ENCODE measurements at regions not wholly inside any gene's neighbourhood (a gene's known extent, or its start where the extent isn't known, plus 50 kb on each side); places are given as distances from the start of the nearest gene placed in this dataset.
"Not testable (repeated sequence)": the region's sequence is repeated elsewhere in the genome, so short reads cannot be mapped to it uniquely, and the experiment has no call there.

DNA sequence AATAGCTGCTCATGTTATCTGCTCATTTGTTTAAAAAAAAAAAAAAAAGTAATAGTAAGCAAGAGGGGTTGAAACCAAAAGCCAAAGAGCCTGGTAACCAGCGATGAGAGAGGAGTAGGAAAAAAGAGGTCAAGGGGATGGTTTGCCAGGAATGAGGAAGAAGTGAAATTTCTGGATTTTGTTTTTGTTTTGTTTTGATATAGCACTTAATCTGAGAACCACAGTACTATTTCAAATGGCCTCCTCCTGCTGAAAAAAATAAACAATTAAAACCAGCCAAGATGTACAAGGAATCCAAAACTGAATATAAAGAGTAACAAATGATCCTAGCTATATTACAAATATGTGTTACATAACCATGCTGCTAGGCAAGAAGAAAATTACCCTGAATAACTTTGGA lies 213.1 kb downstream of the FGFR2 start:
- DNase-seq (ENCODE audit: low spot score) = no peak

DNA sequence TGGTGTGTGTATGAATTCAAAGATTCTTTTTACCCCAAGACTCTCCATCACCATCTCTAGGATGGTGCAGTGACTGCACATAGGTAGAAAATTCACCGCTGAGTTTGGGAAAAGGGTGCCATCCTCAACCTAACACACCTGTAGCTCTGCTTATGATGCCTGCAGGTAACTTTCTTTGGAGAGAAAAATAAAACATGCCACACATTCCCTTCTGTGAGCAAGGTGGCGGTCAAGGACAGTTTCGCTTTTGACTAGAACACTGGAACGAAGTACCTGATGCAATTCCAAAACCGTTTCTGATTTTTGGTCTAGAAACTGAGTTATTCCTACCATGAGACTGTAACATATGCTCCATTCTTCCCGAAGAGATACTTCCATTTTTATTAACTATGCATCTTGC lies 205.6 kb downstream of the FGFR2 start:
- DNase-seq (ENCODE audit: low spot score) = no peak

DNA sequence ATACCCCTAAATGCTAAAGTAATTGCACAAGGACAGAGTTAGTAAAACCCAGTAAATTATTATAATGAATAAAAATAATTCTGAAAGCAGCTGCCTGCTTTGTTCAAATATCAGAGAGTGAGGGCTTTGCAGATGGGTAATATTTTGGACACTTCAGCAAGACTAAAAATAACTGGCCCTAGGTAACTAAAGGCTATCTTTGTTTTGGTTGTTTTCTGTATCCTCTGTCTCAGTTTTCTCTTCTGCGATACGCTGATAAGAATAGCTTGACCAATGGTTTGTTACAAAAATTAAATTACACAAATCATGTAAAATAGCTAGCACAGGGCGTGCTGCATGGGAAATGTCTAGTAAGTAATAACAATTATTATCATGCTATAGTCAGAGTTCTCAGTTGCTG lies 204.7 kb downstream of the FGFR2 start:
- no peak for DNase-seq (ENCODE audit: low spot score)

DNA sequence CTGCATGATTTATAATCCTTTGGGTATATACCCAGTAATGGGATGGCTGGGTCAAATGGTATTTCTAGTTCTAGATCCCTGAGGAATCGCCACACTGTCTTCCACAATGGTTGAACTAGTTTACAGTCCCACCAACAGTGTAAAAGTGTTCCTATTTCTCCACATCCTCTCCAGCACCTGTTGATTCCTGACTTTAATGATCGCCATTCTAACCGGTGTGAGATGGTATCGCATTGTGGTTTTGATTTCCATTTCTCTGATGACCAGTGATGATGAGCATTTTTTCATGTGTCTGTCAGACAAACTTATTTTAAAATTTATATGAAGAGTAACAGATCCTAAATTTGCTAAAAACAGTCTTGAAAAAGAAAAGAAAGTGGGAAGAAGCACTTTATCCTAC lies 197.7 kb downstream of the FGFR2 start:
- DNase-seq (ENCODE audit: low spot score) = not testable (repeated sequence)

DNA sequence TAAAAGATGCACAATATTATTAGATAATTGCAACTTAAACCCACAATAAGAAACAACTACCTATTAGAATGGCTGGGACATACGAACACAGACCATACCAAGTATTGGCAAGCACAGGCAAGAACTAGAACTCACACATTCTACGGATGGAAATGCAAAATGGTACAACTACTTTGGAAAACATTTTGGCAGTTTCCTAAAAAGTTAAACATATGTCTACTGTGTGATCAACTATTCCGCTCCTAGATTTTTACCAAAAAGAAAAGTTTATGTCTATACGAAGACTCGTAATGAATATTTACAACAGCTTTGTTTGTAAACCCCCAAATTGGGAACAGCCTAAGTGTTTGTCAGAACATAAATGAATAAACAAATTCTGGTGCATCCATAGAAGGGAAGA lies 194.7 kb downstream of the FGFR2 start:
- DNase-seq (ENCODE audit: low spot score) = no peak

DNA sequence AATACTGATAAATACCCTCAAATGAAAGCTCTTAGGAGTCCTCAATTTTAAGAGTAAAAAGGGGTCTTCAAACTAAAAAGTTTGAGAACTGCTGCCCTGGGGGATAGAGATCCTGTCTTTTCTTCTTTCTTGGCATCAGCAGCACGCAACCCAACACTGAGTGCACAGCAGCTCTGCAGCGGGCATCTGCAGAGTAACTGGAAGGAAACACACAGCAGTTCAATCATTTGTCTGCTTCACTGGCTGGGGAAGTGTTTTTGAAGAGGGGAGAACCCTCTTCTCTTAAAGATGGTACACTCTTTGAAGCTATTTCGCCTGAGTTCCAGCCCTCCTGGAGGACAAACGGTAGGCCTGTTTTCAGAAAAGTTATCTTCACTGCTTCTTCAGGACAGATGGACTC lies 193.6 kb downstream of the FGFR2 start:
- DNase-seq (ENCODE audit: low spot score) = no peak

DNA sequence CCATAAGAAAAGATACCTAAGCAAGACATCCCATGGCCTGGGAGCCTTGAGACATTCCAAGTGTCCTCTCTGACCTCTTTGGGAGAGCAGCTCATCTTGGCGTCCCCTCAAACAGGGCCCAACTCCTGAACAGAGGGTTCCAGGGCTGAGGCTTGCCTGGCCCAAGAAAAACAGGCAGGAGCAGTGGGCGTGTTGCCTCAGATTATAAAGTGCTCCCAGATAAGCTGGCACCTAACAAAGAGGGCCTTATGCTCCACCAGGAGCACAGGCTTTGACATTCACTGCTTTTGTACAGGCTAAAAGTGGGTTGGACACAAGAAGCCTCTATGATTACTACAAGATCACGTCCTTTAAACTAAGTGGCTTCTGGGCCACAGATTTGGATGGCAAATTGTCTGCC lies 193.1 kb downstream of the FGFR2 start:
- no peak for DNase-seq (ENCODE audit: low spot score)

DNA sequence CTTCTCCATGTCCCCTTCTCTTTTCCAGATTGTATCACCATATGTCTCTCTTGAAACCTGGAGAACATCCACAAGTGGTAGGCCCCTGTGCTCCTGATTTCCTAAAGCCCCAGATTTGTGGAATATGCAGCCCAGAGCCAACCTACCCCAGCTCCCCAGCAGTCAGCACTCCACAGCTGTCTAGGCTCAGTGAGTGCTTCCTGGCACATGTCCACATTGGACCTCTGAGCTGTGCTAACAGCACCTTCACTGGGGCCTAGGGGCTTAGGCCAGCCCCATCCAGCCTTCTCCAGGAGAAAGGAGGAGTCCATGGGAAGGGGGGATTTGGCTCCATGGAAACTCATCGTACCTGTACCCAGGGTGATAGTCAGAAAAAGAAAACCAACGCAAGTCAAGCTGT lies 192.7 kb downstream of the FGFR2 start:
- no peak for DNase-seq (ENCODE audit: low spot score)

DNA sequence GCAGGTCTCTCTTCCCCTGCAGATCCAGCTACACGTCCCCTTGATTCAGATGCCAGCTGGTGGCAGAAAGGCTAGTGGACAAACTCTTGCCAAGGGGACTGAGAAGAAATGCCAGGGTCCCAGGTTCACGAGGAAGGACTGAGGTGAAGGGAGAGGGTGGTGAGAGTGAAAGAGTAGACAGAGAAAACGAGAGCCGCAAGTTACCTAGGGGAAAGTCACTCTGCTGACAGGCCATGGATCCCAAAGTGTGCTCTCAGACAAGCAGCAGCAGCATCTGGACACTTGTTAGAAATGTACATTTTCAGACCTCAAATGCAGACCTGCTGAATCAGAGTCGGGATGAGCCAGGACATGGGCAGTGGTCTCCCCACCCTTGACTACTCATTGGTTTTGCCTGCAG lies 192.3 kb downstream of the FGFR2 start:
- DNase-seq (ENCODE audit: low spot score) = no peak

DNA sequence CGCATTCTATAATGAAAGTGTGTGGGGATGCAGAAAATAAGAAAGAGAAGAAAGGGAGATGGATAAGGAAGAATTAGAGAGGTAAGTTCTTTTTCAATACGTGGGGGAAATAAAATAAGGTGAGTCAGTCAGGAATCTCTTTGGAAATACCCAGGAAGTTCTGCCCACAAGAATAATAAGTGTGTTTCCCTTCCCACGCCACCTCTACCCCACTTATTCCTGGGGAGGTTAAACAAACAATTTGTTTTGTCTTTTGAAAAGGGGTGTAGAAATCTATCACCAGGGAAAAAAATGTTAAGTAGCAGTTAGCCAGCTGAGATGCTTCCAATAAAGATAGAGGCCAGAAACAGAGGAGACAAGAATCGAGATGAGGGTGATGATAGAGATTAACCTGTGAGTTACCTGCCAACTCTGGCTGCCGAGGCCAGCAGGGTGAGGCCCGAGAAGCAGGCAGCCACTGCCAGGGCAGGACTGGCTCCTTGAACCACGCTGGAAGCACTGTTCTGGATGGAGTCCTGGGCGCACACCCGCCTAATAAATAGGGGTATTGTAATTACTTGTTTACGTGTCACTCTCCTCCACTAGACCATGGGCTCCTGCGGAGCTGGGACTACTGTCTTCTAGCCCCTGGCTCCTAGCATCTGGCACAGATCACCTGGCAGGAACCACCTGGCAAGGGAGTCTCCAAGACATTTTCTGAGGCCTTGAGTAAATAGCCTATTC lies 191.3 kb downstream of the FGFR2 start:
- DNase-seq (ENCODE audit: low spot score) = no peak

DNA sequence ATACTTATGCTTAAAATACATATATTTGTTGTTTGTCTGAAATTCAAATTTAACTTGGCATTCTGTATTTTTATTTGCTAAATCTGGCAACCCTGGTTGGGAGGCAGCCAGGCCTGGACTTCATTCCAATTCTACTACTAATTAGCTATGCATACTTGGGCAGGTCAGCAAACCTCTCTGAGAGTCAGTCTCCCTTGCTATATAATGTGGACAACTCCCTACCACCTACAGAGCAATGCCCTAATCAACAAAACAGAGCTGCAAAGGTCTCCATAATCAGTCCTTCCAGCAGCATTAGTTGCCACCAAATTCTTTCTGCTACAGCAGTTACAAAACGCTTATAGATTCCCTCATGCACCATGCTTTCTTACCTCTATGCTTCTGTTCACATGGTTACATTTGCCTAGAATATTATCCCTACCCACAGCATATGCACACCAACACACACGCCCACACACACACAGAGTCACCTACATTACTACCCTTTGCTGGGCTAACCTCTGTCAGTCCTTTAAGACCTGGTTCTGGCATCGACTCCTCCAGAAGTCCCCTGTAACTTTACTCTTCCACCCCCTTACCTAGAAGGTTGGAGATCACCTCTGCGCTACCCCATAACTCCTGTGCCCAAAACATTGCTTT lies 188.7 kb downstream of the FGFR2 start:
- no peak for DNase-seq (ENCODE audit: low spot score)

DNA sequence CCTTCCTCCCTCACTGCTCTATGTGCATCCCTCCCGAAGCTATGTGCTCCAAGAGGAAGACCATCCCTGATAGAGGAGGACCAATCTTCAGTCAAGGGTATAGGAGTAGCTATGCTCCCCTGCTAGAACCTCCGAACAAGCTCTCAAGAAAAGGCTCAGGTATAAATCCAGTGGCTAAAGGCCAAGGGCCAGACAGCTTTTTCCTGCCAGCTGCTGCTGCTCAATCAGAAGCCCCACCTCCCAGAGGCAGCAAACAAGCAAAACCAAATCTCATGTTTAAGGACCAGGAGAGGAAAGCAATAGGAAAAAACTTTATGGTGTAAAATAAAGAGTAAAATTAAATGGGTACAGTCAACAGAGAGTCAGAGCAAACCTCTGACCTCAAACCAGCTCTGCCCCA lies 187.2 kb downstream of the FGFR2 start:
- no peak for DNase-seq (ENCODE audit: low spot score)

DNA sequence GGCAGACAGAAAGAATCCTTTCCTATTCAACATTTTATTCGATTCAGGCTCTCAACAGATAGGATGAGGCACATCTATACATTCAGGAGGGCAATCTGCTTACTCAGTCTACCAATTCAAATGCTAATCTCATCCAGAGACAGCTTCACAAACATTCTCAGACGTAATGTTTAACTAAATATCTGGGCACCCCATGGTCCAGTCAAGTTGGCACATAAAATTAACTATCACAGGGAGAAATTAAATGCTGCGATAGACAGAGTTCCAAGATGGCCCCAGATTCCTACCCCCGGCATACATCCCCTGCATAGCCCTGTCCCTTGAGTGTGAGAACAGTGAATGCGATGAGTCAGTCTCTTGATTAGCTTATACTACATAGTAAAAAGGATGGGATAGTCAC lies 184.3 kb downstream of the FGFR2 start:
- DNase-seq (ENCODE audit: low spot score) = no peak

DNA sequence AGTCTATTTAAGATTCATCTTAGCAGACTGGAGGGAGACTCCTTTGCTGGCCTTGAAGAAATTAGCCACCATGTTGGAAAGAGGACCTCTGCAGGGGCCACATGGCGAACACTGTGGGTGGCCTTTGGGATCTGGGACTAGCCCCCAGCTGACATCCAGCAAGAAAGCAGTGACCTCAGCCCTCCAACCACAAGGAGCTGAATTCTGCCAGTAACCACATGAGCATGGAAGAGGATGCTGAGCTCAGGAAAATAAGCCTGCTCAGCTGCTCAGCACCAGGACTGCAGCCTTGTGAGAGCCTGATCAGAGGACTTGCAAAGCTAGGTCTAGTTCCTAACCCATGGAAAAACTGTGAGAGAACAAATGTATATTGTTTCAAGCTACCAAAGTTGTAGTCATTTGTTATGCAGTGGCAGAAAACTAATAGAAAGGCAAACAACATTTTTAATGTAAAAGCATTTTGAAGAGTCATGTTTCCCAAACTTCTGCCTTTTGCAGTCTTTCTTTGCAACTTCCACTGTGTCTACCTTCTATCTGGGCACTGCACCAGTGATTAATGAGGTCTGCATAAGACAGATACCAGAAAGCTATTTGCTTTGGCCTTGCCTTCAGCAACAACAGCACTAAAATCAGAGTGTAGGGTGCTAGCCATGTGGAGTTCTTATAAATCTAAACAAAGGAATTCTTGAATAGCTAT lies 183.7 kb downstream of the FGFR2 start:
- DNase-seq (ENCODE audit: low spot score) = no peak

DNA sequence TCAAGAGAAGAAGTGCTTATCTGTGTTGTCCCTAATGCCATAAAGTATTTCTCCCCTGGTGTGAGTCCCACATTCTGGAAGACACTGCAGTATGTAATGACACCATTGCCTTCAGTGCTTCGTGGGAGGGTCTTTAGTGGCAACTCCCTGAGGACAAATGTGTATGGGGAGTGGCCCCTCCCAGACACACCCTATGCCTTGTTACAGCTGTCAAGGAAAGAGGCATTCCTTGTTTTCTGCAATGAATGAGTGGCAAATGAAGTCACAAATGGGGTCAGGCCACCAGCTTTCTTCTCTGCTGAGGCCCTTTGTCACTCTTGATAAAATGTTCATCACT lies 183.2 kb downstream of the FGFR2 start:
- DNase-seq (ENCODE audit: low spot score) = no peak

DNA sequence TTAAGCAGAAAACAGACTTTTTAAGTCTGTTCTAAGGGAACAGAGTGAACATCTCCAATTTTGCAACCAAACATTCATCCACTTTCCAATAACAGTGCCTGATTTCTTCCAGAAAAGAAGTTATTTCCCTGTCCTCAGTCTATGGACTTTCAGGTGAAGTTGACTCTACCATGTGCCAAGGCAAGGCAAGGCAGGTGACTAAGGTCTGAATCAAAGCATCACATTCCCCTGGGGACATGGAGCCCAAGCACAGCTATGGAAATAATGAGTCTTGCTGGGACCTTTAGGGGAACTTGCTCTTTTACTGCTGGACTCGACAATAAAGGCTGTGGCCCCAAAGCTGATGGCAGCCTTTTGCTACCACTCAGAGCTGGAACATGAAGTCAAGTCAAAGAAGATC lies 182.2 kb downstream of the FGFR2 start:
- DNase-seq (ENCODE audit: low spot score) = no peak

DNA sequence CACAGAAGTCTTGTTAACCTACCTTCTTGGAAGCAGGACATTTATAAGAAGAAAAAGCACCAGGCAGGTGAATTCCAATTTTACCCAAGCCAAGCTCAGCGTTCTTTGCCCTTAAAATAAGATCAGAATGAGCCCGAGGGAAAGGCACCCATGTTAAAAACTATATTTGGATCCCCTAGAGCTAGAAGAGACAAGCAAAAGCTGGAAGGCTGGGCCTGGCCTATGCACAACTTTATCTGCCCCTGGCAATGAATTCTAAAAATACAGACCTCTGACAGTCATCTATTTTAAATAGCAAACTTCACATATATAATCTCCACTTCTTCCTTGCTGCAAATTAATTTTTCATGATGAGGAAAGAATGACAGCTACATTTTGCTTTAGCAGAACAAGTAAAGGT lies 180.9 kb downstream of the FGFR2 start:
- DNase-seq (ENCODE audit: low spot score) = no peak

DNA sequence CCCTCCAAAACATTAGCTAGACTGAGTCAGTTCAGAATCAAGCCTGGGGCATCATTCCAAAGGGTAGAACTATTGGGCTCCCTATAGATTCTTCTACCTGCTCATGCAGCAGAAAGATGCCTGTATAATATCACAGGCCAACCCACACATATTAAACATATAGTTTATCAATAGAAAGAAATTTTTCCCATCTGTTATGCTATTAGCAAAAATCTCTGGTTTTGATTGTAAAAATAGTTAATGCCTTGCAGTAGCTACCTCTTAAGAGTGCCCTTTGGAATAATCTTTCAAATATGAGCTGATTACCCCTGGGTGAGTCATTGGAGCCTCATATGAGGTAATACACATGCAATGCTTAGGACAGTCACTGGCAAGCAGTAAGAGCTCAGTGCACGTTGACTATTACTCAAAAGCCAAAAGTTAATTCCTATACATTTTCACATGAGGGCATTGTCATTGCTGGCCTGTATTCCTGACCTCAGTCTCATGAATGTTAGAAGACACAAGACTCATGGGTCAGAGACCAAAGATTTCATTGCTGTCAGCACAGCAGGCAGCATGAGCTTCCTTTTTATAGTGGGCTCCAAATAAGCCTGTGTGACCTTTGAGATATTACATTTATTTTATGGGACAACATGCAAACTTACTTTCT lies 180.0 kb downstream of the FGFR2 start:
- no peak for DNase-seq (ENCODE audit: low spot score)

DNA sequence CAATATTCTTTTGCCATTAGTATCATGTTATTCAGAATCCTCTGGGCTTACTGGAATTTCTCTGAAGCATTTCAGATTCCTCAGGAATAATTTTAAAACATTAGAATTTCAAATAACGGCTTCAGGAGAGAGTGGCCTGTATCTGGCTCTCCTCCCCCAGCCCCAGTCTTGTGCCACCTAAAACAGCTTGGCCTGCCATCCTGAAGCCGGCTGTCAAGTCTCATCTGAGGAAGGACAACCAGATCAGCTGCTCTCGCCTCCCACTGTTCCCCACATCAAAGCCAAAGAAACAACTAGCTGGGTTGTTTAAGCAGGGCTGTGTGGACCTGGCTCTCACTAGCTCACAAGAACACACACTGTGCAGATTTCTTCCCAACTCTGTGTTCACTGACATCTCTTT lies 178.2 kb downstream of the FGFR2 start:
- no peak for DNase-seq (ENCODE audit: low spot score)

DNA sequence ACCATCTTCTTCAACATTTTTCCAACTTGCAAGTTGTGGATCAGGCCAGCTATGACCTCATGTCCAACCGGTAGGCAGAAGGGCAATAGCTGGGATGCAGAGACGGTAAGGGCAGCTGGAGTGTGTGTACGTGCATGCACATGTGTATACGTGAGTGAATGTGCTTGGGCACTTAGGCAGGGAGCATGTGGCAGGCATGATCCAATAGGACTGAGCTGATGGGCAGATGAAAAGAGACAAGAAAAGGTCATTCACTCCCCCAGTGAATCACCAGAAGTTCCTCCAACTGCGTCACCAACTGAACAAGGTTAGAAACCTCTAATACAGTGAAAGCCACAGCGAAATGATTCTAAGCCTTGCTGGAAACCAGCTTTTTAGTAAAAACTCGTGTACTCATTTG lies 176.1 kb downstream of the FGFR2 start:
- no peak for DNase-seq (ENCODE audit: low spot score)

DNA sequence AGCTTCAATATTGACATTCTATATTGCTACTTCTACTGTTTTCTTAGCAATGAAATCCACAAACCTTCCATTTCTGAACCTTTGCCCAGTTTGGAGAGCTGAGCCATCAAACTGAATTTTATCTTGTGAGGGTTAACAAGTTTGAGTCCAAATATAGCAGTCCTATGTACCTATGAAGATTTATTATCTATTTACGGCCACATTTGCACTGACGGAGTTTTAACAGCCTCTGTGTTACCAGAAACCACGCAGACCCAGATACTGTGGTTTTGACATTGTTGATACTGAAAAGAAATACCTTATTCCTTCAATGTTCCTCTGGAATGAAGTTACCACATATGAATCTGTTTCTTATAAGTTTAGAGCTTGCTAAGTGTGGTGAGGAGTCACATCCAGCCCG lies 172.6 kb downstream of the FGFR2 start:
- DNase-seq (ENCODE audit: low spot score) = no peak

DNA sequence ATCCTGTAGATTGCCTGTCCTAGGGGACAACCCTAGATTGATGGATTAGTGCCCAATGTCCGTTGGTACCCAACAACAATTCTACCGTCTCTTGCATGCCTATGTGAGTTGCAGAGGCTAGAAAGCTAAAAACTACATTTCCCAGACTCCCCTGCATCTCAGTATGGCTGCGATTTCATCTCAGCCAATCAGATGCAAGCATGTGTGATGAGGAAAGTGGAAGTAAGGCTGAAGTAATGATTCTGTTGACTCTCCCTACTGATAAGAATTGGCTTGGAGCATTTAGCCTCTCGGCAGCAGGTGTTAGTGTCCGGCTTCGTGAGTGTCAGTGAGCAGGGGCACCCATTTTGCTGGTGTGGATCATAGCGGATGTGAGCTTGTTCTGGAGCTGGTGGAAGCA lies 171.9 kb downstream of the FGFR2 start:
- peak; percentile 56 for DNase-seq (ENCODE audit: low spot score)
